Testis (tissue), 2 donors: ENCODE measurements at regions not wholly inside any gene's neighbourhood (a gene's known extent, or its start where the extent isn't known, plus 50 kb on each side); places are given as distances from the start of the nearest gene placed in this dataset.

ENCODE experiments used
- DNase-seq: peaks from one replicate; pipeline ENCODE4 v3.0.0-alpha.2; 2019
- H3K27ac ChIP-seq, 2 donors: fragments of 200-600 bp; sonication (generic); one replicate each; pipeline ENCODE4 v1.5.1; 2019
- H3K27me3 ChIP-seq: fragments of 200-600 bp; sonication (generic); one replicate; pipeline ENCODE4 v1.5.1; 2019
- H3K36me3 ChIP-seq: fragments of 200-600 bp; sonication (generic); one replicate; pipeline ENCODE4 v1.5.1; 2017; ENCODE audit warnings: low read depth; ENCODE audit errors: missing control alignments
- H3K4me1 ChIP-seq: fragments of 200-600 bp; sonication (generic); one replicate; pipeline ENCODE4 v1.5.1; 2019
- H3K4me3 ChIP-seq, 2 donors: fragments of 200-600 bp; sonication (generic); one replicate each; pipeline ENCODE4 v1.5.1; 2017 to 2019
- H3K9me3 ChIP-seq: fragments of 200-600 bp; sonication (generic); one replicate; pipeline ENCODE4 v1.5.1; 2017
- CTCF ChIP-seq, 3 experiments: fragments of 450-650 bp in 2 of 3; fragments of 200-600 bp in 1 of 3; sonication (generic) in 1 of 3; IDR thresholded peaks; one replicate each; pipeline ENCODE4 v1.5.1; 2016 to 2019; ENCODE audit warnings: antibody characterized with exemption in 3 of 3, mild to moderate bottlenecking in 2 of 3, moderate library complexity in 1 of 3
- POLR2A ChIP-seq: fragments of 450-650 bp; IDR thresholded peaks from one replicate; pipeline ENCODE4 v1.6.1; 2017; ENCODE audit warnings: antibody characterized with exemption, mild to moderate bottlenecking, moderate library complexity
- WGBS, 2 donors: methylation state at CpG; one replicate each; pipeline ENCODE4 v1.1.5; 2018; 5-methylcytosine and 5-hydroxymethylcytosine counted together
- intact Hi-C: fragments of 100-400 bp; cut with DNase I; formaldehyde crosslinking; loops from one replicate; pipeline ENCODE4 v1.15.1; 2023; ENCODE audit warnings: low total_unique reads

- TF ChIP-seq CTCF (IDR thresholded peaks at IDR 0.05) = no peak
- TF ChIP-seq POLR2A = no peak
- H3K9me3 ChIP-seq = no peaks in the 10 kb centered on the region
- H3K27me3 ChIP-seq = no peaks in the 10 kb centered on the region
- 89 to 92% methylated on average over 5 of the region's 5 CpGs for WGBS, 2 donors
- no peaks in the 10 kb centered on the region for H3K4me1 ChIP-seq
- H3K27ac ChIP-seq = no peak overlapping the region
- H3K4me3 ChIP-seq = no peak overlapping the region
- intact Hi-C loops = no loop called here
- no peaks in the 10 kb centered on the region for H3K36me3 ChIP-seq
- DNase-seq = no peak
Measured at GRCh38 chr14:98940693-98941437, 331.1 kb downstream of the BCL11B start.

- peaks cover 5% of the 10 kb centered on the region for H3K4me1 ChIP-seq
- no peaks in the 10 kb centered on the region for H3K36me3 ChIP-seq
- no peaks in the 10 kb centered on the region for H3K27me3 ChIP-seq
- TF ChIP-seq CTCF (IDR thresholded peaks at IDR 0.05) (no peak), POLR2A (no peak)
- no peak overlapping the region for H3K4me3 ChIP-seq
- no peak for DNase-seq
- intact Hi-C loops = no loop called here
- no peaks in the 10 kb centered on the region for H3K9me3 ChIP-seq
- H3K27ac ChIP-seq = no peak overlapping the region
Measured at GRCh38 chr14:98941481-98941880, 330.5 kb downstream of the BCL11B start.

GRCh38 chr14:98943907-98944306 lies 328.1 kb downstream of the BCL11B start:
- no peak overlapping the region for H3K4me3 ChIP-seq
- no peaks in the 10 kb centered on the region for H3K27me3 ChIP-seq
- peaks cover 12% of the 10 kb centered on the region for H3K4me1 ChIP-seq
- DNase-seq = no peak
- H3K9me3 ChIP-seq = no peaks in the 10 kb centered on the region
- no peak overlapping the region for H3K27ac ChIP-seq
- TF ChIP-seq CTCF (IDR thresholded peaks at IDR 0.05) = no peak
- no peak for TF ChIP-seq POLR2A
- WGBS, 2 donors = 69 to 78% methylated on average over 6 of the region's 6 CpGs
- intact Hi-C loops = no loop called here
- no peaks in the 10 kb centered on the region for H3K36me3 ChIP-seq

- no peak overlapping the region for H3K27ac ChIP-seq
- no peaks in the 10 kb centered on the region for H3K27me3 ChIP-seq
- intact Hi-C loops = no loop called here
- WGBS, 2 donors = 82 to 87% methylated on average over 5 of the region's 5 CpGs
- TF ChIP-seq POLR2A = no peak
- TF ChIP-seq CTCF (IDR thresholded peaks at IDR 0.05) = no peak
- no peaks in the 10 kb centered on the region for H3K36me3 ChIP-seq
- DNase-seq = no peak
- H3K9me3 ChIP-seq = no peaks in the 10 kb centered on the region
- no peak overlapping the region for H3K4me3 ChIP-seq
- peaks cover 12% of the 10 kb centered on the region for H3K4me1 ChIP-seq
Measured at GRCh38 chr14:98944989-98945388, 327.0 kb downstream of the BCL11B start.
